ENCODE measurements at regions not wholly inside any gene's neighbourhood (a gene's known extent, or its start where the extent isn't known, plus 50 kb on each side); places are given as distances from the start of the nearest gene placed in this dataset.

DNA sequence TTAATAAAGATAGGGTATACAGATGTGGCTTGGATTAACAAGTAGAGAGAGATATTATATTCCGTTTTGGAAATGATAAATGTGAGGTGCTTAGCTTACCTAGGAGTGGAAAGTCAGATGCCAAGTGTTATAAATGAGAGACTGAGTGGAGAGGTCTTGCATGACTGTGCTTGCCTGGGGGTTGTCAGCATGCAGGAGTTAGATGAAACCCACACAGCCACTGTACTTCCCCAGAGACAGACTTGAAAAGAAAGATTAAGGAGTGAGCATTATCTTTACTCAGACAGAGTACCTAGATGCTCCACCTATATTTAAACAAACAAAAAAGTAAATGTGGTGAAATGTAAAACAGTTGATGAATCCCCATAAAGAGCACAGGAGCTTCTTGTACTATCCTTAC lies 482.7 kb downstream of the RIT2 start:
- no peaks in the 10 kb centered on the region for H3K9me3 ChIP-seq (replicated peaks in 1 of 2; ENCODE audit: control insufficient read depth in 2 of 2, insufficient read depth in 1 of 2, low read depth in 1 of 2, low read length in 2 of 2)
- no peak overlapping the region for H3K27ac ChIP-seq (replicated peaks; ENCODE audit: low read length)
- no peak overlapping the region for H3K4me2 ChIP-seq (ENCODE audit: insufficient read depth, low read length, poor library complexity, severe bottlenecking)
- H3K4me3 ChIP-seq (ENCODE audit: low read length in 2 of 2), result no peak overlapping the region
- no peak overlapping the region for H2BK15ac ChIP-seq (ENCODE audit: low read length)
- H3K4ac ChIP-seq (ENCODE audit: low read length), result no peak overlapping the region
- H3K18ac ChIP-seq (ENCODE audit: low read length), result no peak overlapping the region
- H3K36me3 ChIP-seq (replicated peaks in 1 of 2; ENCODE audit: control insufficient read depth in 2 of 2, insufficient read depth in 2 of 2, low read length in 2 of 2), result no peaks in the 10 kb centered on the region
- no peak overlapping the region for H2AK5ac ChIP-seq (ENCODE audit: low read depth, low read length)
- no peak overlapping the region for H2BK12ac ChIP-seq (ENCODE audit: low read length)
- H3K23ac ChIP-seq (ENCODE audit: low read depth, low read length, poor library complexity), result no peak overlapping the region
- H4K91ac ChIP-seq (ENCODE audit: low read depth, low read length, poor library complexity), result no peak overlapping the region
- no CpG with 5 or more reads among the region's 1 CpG for WGBS, 2 donors (ENCODE audit: extremely low coverage in 2 of 2, insufficient read length in 2 of 2, insufficient replicate concordance in 1 of 2)
- H3K9ac ChIP-seq (ENCODE audit: low read depth, low read length, poor library complexity), result no peak overlapping the region
- H2AFZ ChIP-seq (ENCODE audit: low read length), result no peak overlapping the region
- H3K27me3 ChIP-seq (ENCODE audit: control insufficient read depth in 3 of 3, insufficient read depth in 3 of 3, low read depth in 1 of 3, low read length in 3 of 3), result no peaks in the 10 kb centered on the region
- no peak overlapping the region for H2BK5ac ChIP-seq (ENCODE audit: low read length)
- H3K14ac ChIP-seq (ENCODE audit: low read length), result no peak overlapping the region
- no peak overlapping the region for H2BK120ac ChIP-seq (ENCODE audit: low read depth, low read length)
- no peak for DNase-seq (ENCODE audit: low spot score)
- H4K8ac ChIP-seq (ENCODE audit: low read depth, low read length), result no peak overlapping the region
- no peaks in the 10 kb centered on the region for H3K4me1 ChIP-seq (ENCODE audit: control insufficient read depth in 2 of 2, insufficient read depth in 1 of 2, low read depth in 1 of 2, low read length in 2 of 2)
- H3K79me1 ChIP-seq (ENCODE audit: low read depth, low read length), result no peaks in the 10 kb centered on the region

DNA sequence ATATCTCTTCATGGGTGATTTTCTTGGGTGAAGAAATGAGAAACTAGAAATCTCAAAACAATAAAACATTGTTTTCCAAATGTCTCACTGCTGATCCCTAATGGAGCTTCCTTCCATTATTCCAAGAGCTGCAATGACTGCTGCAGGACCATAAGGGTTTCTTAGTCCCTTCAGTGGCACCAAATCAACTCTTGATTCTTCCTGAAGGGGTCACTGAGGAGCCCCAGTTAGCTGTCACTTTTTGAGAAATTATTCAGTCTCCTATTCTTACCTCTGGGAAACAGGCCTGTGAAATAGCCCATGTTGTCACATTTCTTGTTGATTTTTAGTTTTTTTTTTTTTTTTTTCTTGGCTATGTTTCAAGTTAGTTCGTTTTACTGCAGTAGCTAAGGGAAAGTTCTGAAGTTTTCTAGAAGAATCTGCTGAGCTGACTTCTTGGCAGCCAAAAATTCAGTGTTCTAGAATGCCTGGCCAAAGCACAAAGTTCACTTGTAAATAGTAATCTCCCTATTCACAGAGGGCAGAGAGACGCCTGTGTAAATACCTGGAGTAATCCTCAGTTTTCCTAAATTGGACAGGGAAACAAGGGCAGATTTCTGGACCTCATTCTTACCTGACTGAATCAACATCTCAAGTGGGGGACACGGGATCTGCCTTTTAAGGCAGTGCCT lies 480.0 kb downstream of the RIT2 start:
- Histone ChIP-seq H3K36me3 (replicated peaks in 1 of 2; ENCODE audit: control insufficient read depth in 2 of 2, insufficient read depth in 2 of 2, low read length in 2 of 2) (no peaks in the 10 kb centered on the region), H2AFZ (ENCODE audit: low read length) (no peak overlapping the region), H2AK5ac (ENCODE audit: low read depth, low read length) (no peak overlapping the region), H3K79me1 (ENCODE audit: low read depth, low read length) (no peaks in the 10 kb centered on the region), H2BK5ac (ENCODE audit: low read length) (no peak overlapping the region), H2BK12ac (ENCODE audit: low read length) (no peak overlapping the region), H3K4me2 (ENCODE audit: insufficient read depth, low read length, poor library complexity, severe bottlenecking) (no peak overlapping the region), H4K8ac (ENCODE audit: low read depth, low read length) (no peak overlapping the region), H3K9ac (ENCODE audit: low read depth, low read length, poor library complexity) (no peak overlapping the region), H4K91ac (ENCODE audit: low read depth, low read length, poor library complexity) (no peak overlapping the region), H3K4ac (ENCODE audit: low read length) (no peak overlapping the region), H3K4me3 (ENCODE audit: low read length in 2 of 2) (no peak overlapping the region), H3K27ac (replicated peaks; ENCODE audit: low read length) (no peak overlapping the region), H3K14ac (ENCODE audit: low read length) (no peak overlapping the region), H3K18ac (ENCODE audit: low read length) (no peak overlapping the region), H3K27me3 (ENCODE audit: control insufficient read depth in 3 of 3, insufficient read depth in 3 of 3, low read depth in 1 of 3, low read length in 3 of 3) (no peaks in the 10 kb centered on the region), H2BK15ac (ENCODE audit: low read length) (no peak overlapping the region), H3K23ac (ENCODE audit: low read depth, low read length, poor library complexity) (no peak overlapping the region), H2BK120ac (ENCODE audit: low read depth, low read length) (no peak overlapping the region), H3K4me1 (ENCODE audit: control insufficient read depth in 2 of 2, insufficient read depth in 1 of 2, low read depth in 1 of 2, low read length in 2 of 2) (no peaks in the 10 kb centered on the region), H3K9me3 (replicated peaks in 1 of 2; ENCODE audit: control insufficient read depth in 2 of 2, insufficient read depth in 1 of 2, low read depth in 1 of 2, low read length in 2 of 2) (no peaks in the 10 kb centered on the region)
- DNase-seq (ENCODE audit: low spot score), result no peak
- WGBS, 2 donors (ENCODE audit: extremely low coverage in 2 of 2, insufficient read length in 2 of 2, insufficient replicate concordance in 1 of 2), result no CpG with 5 or more reads among the region's 3 CpGs

DNA sequence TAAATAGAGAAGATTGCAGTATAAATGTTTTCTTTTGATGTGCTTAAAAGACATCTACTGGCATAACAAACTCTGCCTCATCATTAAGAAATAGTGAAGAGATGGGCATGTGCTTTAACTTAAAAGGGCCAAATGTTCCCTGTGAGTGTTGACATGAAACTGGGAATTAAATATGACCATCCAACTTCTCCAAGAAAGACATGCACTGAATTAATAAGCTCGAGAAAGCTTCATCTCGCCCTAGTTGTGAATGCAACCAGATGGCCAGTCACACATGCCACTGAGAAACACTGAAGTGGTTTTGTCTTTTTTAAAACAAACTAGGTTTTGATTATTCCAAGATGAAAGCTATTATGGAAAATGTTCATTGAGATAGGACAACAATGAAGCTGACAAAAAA lies 479.2 kb downstream of the RIT2 start:
- Histone ChIP-seq H4K8ac (ENCODE audit: low read depth, low read length) (no peak overlapping the region), H3K4me3 (ENCODE audit: low read length in 2 of 2) (no peak overlapping the region), H3K23ac (ENCODE audit: low read depth, low read length, poor library complexity) (no peak overlapping the region), H3K36me3 (replicated peaks in 1 of 2; ENCODE audit: control insufficient read depth in 2 of 2, insufficient read depth in 2 of 2, low read length in 2 of 2) (no peaks in the 10 kb centered on the region), H2BK120ac (ENCODE audit: low read depth, low read length) (no peak overlapping the region), H3K4me1 (ENCODE audit: control insufficient read depth in 2 of 2, insufficient read depth in 1 of 2, low read depth in 1 of 2, low read length in 2 of 2) (no peaks in the 10 kb centered on the region), H3K79me1 (ENCODE audit: low read depth, low read length) (no peaks in the 10 kb centered on the region), H2AK5ac (ENCODE audit: low read depth, low read length) (no peak overlapping the region), H3K18ac (ENCODE audit: low read length) (no peak overlapping the region), H3K14ac (ENCODE audit: low read length) (no peak overlapping the region), H4K91ac (ENCODE audit: low read depth, low read length, poor library complexity) (no peak overlapping the region), H3K4me2 (ENCODE audit: insufficient read depth, low read length, poor library complexity, severe bottlenecking) (no peak overlapping the region), H2BK15ac (ENCODE audit: low read length) (no peak overlapping the region), H3K27ac (replicated peaks; ENCODE audit: low read length) (no peak overlapping the region), H2BK12ac (ENCODE audit: low read length) (no peak overlapping the region), H3K9me3 (replicated peaks in 1 of 2; ENCODE audit: control insufficient read depth in 2 of 2, insufficient read depth in 1 of 2, low read depth in 1 of 2, low read length in 2 of 2) (no peaks in the 10 kb centered on the region), H3K4ac (ENCODE audit: low read length) (no peak overlapping the region), H3K9ac (ENCODE audit: low read depth, low read length, poor library complexity) (no peak overlapping the region), H2AFZ (ENCODE audit: low read length) (no peak overlapping the region), H3K27me3 (ENCODE audit: control insufficient read depth in 3 of 3, insufficient read depth in 3 of 3, low read depth in 1 of 3, low read length in 3 of 3) (no peaks in the 10 kb centered on the region), H2BK5ac (ENCODE audit: low read length) (no peak overlapping the region)
- no peak for DNase-seq (ENCODE audit: low spot score)
- no CpG with 5 or more reads among the region's 2 CpGs for WGBS, 2 donors (ENCODE audit: extremely low coverage in 2 of 2, insufficient read length in 2 of 2, insufficient replicate concordance in 1 of 2)

DNA sequence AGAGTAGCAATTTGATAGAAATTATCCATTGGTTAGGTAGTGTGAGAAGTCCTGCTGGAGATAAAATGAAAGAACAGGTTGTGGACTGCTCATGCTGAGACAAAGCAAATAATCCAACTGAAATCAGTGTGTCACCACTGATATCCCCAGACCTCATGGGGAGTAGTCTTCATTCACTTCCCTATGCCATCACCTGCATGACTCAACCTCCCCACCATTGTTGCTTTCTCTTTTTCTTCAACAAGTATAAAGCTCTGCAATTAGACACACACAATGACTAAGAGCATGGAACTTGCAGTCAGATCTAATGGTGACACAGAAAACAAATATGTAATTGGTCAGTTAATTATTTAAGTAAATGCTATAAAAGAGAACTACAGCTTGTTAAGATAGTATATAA lies 475.3 kb downstream of the RIT2 start:
- Histone ChIP-seq H3K36me3 (replicated peaks in 1 of 2; ENCODE audit: control insufficient read depth in 2 of 2, insufficient read depth in 2 of 2, low read length in 2 of 2) (no peaks in the 10 kb centered on the region), H3K18ac (ENCODE audit: low read length) (no peak overlapping the region), H3K4ac (ENCODE audit: low read length) (no peak overlapping the region), H3K4me1 (ENCODE audit: control insufficient read depth in 2 of 2, insufficient read depth in 1 of 2, low read depth in 1 of 2, low read length in 2 of 2) (no peaks in the 10 kb centered on the region), H3K23ac (ENCODE audit: low read depth, low read length, poor library complexity) (no peak overlapping the region), H4K91ac (ENCODE audit: low read depth, low read length, poor library complexity) (no peak overlapping the region), H3K4me2 (ENCODE audit: insufficient read depth, low read length, poor library complexity, severe bottlenecking) (no peak overlapping the region), H3K27me3 (ENCODE audit: control insufficient read depth in 3 of 3, insufficient read depth in 3 of 3, low read depth in 1 of 3, low read length in 3 of 3) (no peaks in the 10 kb centered on the region), H2BK12ac (ENCODE audit: low read length) (no peak overlapping the region), H3K9ac (ENCODE audit: low read depth, low read length, poor library complexity) (no peak overlapping the region), H2BK5ac (ENCODE audit: low read length) (no peak overlapping the region), H2AFZ (ENCODE audit: low read length) (no peak overlapping the region), H3K14ac (ENCODE audit: low read length) (no peak overlapping the region), H3K4me3 (ENCODE audit: low read length in 2 of 2) (no peak overlapping the region), H2BK120ac (ENCODE audit: low read depth, low read length) (no peak overlapping the region), H2BK15ac (ENCODE audit: low read length) (no peak overlapping the region), H4K8ac (ENCODE audit: low read depth, low read length) (no peak overlapping the region), H2AK5ac (ENCODE audit: low read depth, low read length) (no peak overlapping the region), H3K27ac (replicated peaks; ENCODE audit: low read length) (no peak overlapping the region), H3K9me3 (replicated peaks in 1 of 2; ENCODE audit: control insufficient read depth in 2 of 2, insufficient read depth in 1 of 2, low read depth in 1 of 2, low read length in 2 of 2) (no peaks in the 10 kb centered on the region), H3K79me1 (ENCODE audit: low read depth, low read length) (no peaks in the 10 kb centered on the region)
- no peak for DNase-seq (ENCODE audit: low spot score)

Data from neuronal stem cell (in vitro differentiated cells).